ENCODE measurements at regions not wholly inside any gene's neighbourhood (a gene's known extent, or its start where the extent isn't known, plus 50 kb on each side); places are given as distances from the start of the nearest gene placed in this dataset.

- no peaks in the 10 kb centered on the region for H3K79me2 ChIP-seq (ENCODE audit: insufficient read depth, low read length)
- no peak overlapping the region for H2AFZ ChIP-seq (ENCODE audit: low read length)
- no peak overlapping the region for H2BK20ac ChIP-seq (ENCODE audit: low read depth, low read length, poor library complexity, severe bottlenecking)
- no peak overlapping the region for H2BK5ac ChIP-seq (ENCODE audit: insufficient read length, low read length)
- no peaks in the 10 kb centered on the region for H3K9me3 ChIP-seq (ENCODE audit: control insufficient read depth, low read depth, low read length)
- H3K56ac ChIP-seq (ENCODE audit: insufficient read length, low read depth, low read length) = no peak overlapping the region
- no peaks in the 10 kb centered on the region for H4K20me1 ChIP-seq (ENCODE audit: control insufficient read depth, insufficient read depth, insufficient read length)
- no peak overlapping the region for H3K27ac ChIP-seq (ENCODE audit: insufficient read length, low read depth, low read length)
- no peak overlapping the region for H3K18ac ChIP-seq (ENCODE audit: insufficient read length, low read depth, low read length)
- DNase-seq = no peak
- no peak overlapping the region for H3K27ac Mint-ChIP-seq
- H3K9me3 Mint-ChIP-seq = peaks cover 6% of the 10 kb centered on the region in 2 experiments; a peak in 4 of 5 replicates
- H3K4ac ChIP-seq (ENCODE audit: low read depth, low read length) = no peak overlapping the region
- H3K23me2 ChIP-seq (ENCODE audit: insufficient read length, low read depth, low read length, poor library complexity, severe bottlenecking) = no peaks in the 10 kb centered on the region
- H2BK12ac ChIP-seq (ENCODE audit: insufficient read length, low read depth, low read length) = no peak overlapping the region
- H3K27me3 Mint-ChIP-seq (ENCODE audit: low read depth) = no peaks in the 10 kb centered on the region
- H3K4me1 ChIP-seq (ENCODE audit: insufficient read depth, low read length) = no peaks in the 10 kb centered on the region
- H4K8ac ChIP-seq (replicated peaks; ENCODE audit: insufficient read length, low read depth, low read length) = no peak overlapping the region
- no peaks in the 10 kb centered on the region for H3K4me1 Mint-ChIP-seq
- no peak overlapping the region for H3K9ac ChIP-seq (ENCODE audit: extremely low read depth, insufficient read length, low read length)
- H2AK5ac ChIP-seq (ENCODE audit: insufficient read length, low read length) = no peak overlapping the region
- no peaks in the 10 kb centered on the region for H3K27me3 ChIP-seq (ENCODE audit: insufficient read depth, low read length)
- no peak overlapping the region for H2BK120ac ChIP-seq (ENCODE audit: low read depth, low read length, poor library complexity, severe bottlenecking)
- H3K4me2 ChIP-seq (ENCODE audit: insufficient read depth, insufficient read length, low read length) = no peak overlapping the region
- H3K36me3 Mint-ChIP-seq (ENCODE audit: insufficient read depth in 1 of 3, low read depth in 3 of 3) = peaks cover 0 to 5% (median 3%) of the 10 kb centered on the region in 3 experiments; a peak in 4 of 7 replicates
- H3K79me1 ChIP-seq (ENCODE audit: insufficient read depth, low read depth, low read length, poor library complexity, severe bottlenecking) = no peaks in the 10 kb centered on the region
- H4K5ac ChIP-seq (ENCODE audit: insufficient read length, low read depth, low read length) = no peak overlapping the region
- no CpG with 5 or more reads among the region's 4 CpGs for WGBS (ENCODE audit: extremely low coverage, insufficient read length, low lambda C conversion rate)
- no peak overlapping the region for H4K91ac ChIP-seq (ENCODE audit: insufficient read length, low read depth, low read length)
- no peak overlapping the region for H3T11ph ChIP-seq (ENCODE audit: low read length)
- H2BK15ac ChIP-seq (ENCODE audit: low read depth, low read length) = no peak overlapping the region
- no peak overlapping the region for H3K14ac ChIP-seq (ENCODE audit: insufficient read depth, low read length)
- no peak overlapping the region for H3K23ac ChIP-seq (ENCODE audit: insufficient read length, low read depth, low read length)
- H3K4me3 Mint-ChIP-seq = no peak overlapping the region
- TF ChIP-seq CTCF (conservative IDR thresholded peaks at IDR 0.05) = no peak
These were observed 156.9 kb downstream of the FAXC start for GRCh38 chr6:99192561-99192960.
